ENCODE measurements at regions not wholly inside any gene's neighbourhood (a gene's known extent, or its start where the extent isn't known, plus 50 kb on each side); places are given as distances from the start of the nearest gene placed in this dataset.

GRCh38 chr4:27101561-27101960 lies 240.9 kb downstream of the STIM2 start:
- H3K27me3 ChIP-seq (ENCODE audit: insufficient read depth, poor library complexity, severe bottlenecking) = peaks cover 3% of the 10 kb centered on the region
- no peak for DNase-seq (ENCODE audit: low read depth in 1 of 2, low spot score in 1 of 2)
- TF ChIP-seq POLR2AphosphoS5 (IDR thresholded peaks at IDR 0.05; ENCODE audit: low read depth) (no peak), REST (IDR thresholded peaks at IDR 0.05; ENCODE audit: insufficient replicate concordance, low read depth) (no peak), CTCF (IDR thresholded peaks at IDR 0.05; ENCODE audit: insufficient read depth, low read length) (no peak), GABPA (IDR thresholded peaks at IDR 0.05; ENCODE audit: low read depth) (no peak), SPI1 (IDR thresholded peaks at IDR 0.05; ENCODE audit: borderline replicate concordance, low read depth) (no peak)
- no peak overlapping the region for H3K27ac ChIP-seq (replicated peaks)
- no peak overlapping the region for H3K4me3 ChIP-seq (replicated peaks; ENCODE audit: insufficient read depth, low read length)

- no peak for DNase-seq (ENCODE audit: low read depth in 1 of 2, low spot score in 1 of 2)
- Histone ChIP-seq H3K4me3 (replicated peaks; ENCODE audit: insufficient read depth, low read length) (no peak overlapping the region), H3K27ac (replicated peaks) (no peak overlapping the region), H3K27me3 (ENCODE audit: insufficient read depth, poor library complexity, severe bottlenecking) (no peaks in the 10 kb centered on the region)
- TF ChIP-seq CTCF (IDR thresholded peaks at IDR 0.05; ENCODE audit: insufficient read depth, low read length) (no peak), REST (IDR thresholded peaks at IDR 0.05; ENCODE audit: insufficient replicate concordance, low read depth) (no peak), GABPA (IDR thresholded peaks at IDR 0.05; ENCODE audit: low read depth) (no peak), SPI1 (IDR thresholded peaks at IDR 0.05; ENCODE audit: borderline replicate concordance, low read depth) (no peak), POLR2AphosphoS5 (IDR thresholded peaks at IDR 0.05; ENCODE audit: low read depth) (no peak)
Measured at GRCh38 chr4:27111627-27112026, 251.0 kb downstream of the STIM2 start.

GRCh38 chr4:27112587-27112986 lies 251.9 kb downstream of the STIM2 start:
- no peak overlapping the region for H3K27ac ChIP-seq (replicated peaks)
- H3K27me3 ChIP-seq (ENCODE audit: insufficient read depth, poor library complexity, severe bottlenecking) = no peaks in the 10 kb centered on the region
- no peak overlapping the region for H3K4me3 ChIP-seq (replicated peaks; ENCODE audit: insufficient read depth, low read length)
- TF ChIP-seq REST (IDR thresholded peaks at IDR 0.05; ENCODE audit: insufficient replicate concordance, low read depth) = peak; percentile 72
- no peak for TF ChIP-seq CTCF (IDR thresholded peaks at IDR 0.05; ENCODE audit: insufficient read depth, low read length)
- no peak for DNase-seq (ENCODE audit: low read depth in 1 of 2, low spot score in 1 of 2)

Measured in HL-60 (cell line).